Stimulated activated CD8-positive, alpha-beta memory T cell treated with anti-CD3 and anti-CD28 coated beads, Interleukin-15, amount 100 ng/mL, for 48 hours (primary cell): ENCODE measurements at regions not wholly inside any gene's neighbourhood (a gene's known extent, or its start where the extent isn't known, plus 50 kb on each side); places are given as distances from the start of the nearest gene placed in this dataset.

Experiments used
- DNase-seq, 2 donors: peaks; one replicate each; pipeline ENCODE4 v3.0.0-alpha.2; 2020; ENCODE audit warnings: low read depth in 2 of 2

- no peak for DNase-seq
These were observed 52.8 kb upstream of the FBXL7 start for GRCh38 chr5:15447209-15447608.

- DNase-seq: no peak
These were observed 53.4 kb upstream of the FBXL7 start for GRCh38 chr5:15446552-15446951.

- DNase-seq: no peak
These were observed 57.8 kb upstream of the FBXL7 start for GRCh38 chr5:15442193-15442570.

GRCh38 chr5:15441433-15442192 is 58.4 kb upstream of the FBXL7 start:
- DNase-seq: no peak

GRCh38 chr5:15440434-15440833 is 59.5 kb upstream of the FBXL7 start:
- no peak for DNase-seq

- no peak for DNase-seq
These were observed 60.2 kb upstream of the FBXL7 start for GRCh38 chr5:15439801-15440200.

- DNase-seq: no peak
These were observed 66.3 kb upstream of the FBXL7 start for GRCh38 chr5:15433709-15434108.

- no peak for DNase-seq
These were observed 68.1 kb upstream of the FBXL7 start for GRCh38 chr5:15431923-15432322.

GRCh38 chr5:15425766-15426165 is 74.2 kb upstream of the FBXL7 start:
- DNase-seq: no peak

GRCh38 chr5:15424769-15425168 is 75.2 kb upstream of the FBXL7 start:
- DNase-seq: no peak

GRCh38 chr5:15421921-15422412 is 78.0 kb upstream of the FBXL7 start:
- DNase-seq: no peak

- no peak for DNase-seq
These were observed 78.6 kb upstream of the FBXL7 start for GRCh38 chr5:15421381-15421780.

GRCh38 chr5:15420201-15420600 is 79.8 kb upstream of the FBXL7 start:
- DNase-seq: no peak

GRCh38 chr5:15417156-15417555 is 82.8 kb upstream of the FBXL7 start:
- no peak for DNase-seq

GRCh38 chr5:15406478-15406877 is 93.5 kb upstream of the FBXL7 start:
- no peak for DNase-seq

GRCh38 chr5:15393146-15393545 is 106.8 kb upstream of the FBXL7 start:
- no peak for DNase-seq

- DNase-seq: no peak
These were observed 108.1 kb upstream of the FBXL7 start for GRCh38 chr5:15391704-15392397.

GRCh38 chr5:15388866-15389265 is 111.1 kb upstream of the FBXL7 start:
- no peak for DNase-seq

- no peak for DNase-seq
These were observed 112.0 kb upstream of the FBXL7 start for GRCh38 chr5:15387931-15388524.

GRCh38 chr5:15386122-15386521 is 113.9 kb upstream of the FBXL7 start:
- no peak for DNase-seq

GRCh38 chr5:15385553-15385952 is 114.4 kb upstream of the FBXL7 start:
- DNase-seq: no peak

- DNase-seq: no peak
These were observed 114.9 kb upstream of the FBXL7 start for GRCh38 chr5:15385037-15385436.

GRCh38 chr5:15384581-15384980 is 115.4 kb upstream of the FBXL7 start:
- DNase-seq: no peak
